Activated CD4-positive, alpha-beta T cell treated with anti-CD3 and anti-CD28 coated beads for 24 hours (primary cell): ENCODE measurements at regions not wholly inside any gene's neighbourhood (a gene's known extent, or its start where the extent isn't known, plus 50 kb on each side); places are given as distances from the start of the nearest gene placed in this dataset.
"Not testable (repeated sequence)": the region's sequence is repeated elsewhere in the genome, so short reads cannot be mapped to it uniquely, and the experiment has no call there.

ENCODE experiments used
- DNase-seq, 2 donors: peaks; one replicate each; pipeline ENCODE4 v3.0.0-alpha.2; 2020; ENCODE audit warnings: low read depth in 2 of 2

DNA sequence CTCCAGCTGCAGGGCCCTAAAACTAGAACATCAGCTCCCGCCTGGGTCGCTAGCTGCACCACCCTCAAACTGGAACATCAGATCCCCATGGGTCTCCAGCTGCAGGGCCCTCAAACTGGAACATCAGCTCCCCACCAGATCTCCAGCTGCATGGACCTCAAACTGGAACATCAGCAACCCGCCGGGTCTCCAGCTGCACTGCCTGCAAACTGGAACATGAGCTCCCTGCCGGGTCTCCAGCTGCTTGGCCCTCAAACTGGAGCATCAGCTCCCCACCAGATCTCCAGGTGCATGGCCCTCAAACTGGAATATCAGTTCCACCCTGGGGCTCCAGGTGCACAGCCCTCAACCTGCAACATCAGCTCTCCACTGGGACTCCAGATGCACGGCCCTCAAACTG, 82.7 kb downstream of the TFRC start:
- not testable (repeated sequence) for DNase-seq

- not testable (repeated sequence) for DNase-seq
Measured at GRCh38 chr3:195996314-195996713, 85.6 kb downstream of the TFRC start.

GRCh38 chr3:195994343-195994742, 86.0 kb upstream of the TNK2 start:
- DNase-seq = peak; percentile 27 to 42

DNA sequence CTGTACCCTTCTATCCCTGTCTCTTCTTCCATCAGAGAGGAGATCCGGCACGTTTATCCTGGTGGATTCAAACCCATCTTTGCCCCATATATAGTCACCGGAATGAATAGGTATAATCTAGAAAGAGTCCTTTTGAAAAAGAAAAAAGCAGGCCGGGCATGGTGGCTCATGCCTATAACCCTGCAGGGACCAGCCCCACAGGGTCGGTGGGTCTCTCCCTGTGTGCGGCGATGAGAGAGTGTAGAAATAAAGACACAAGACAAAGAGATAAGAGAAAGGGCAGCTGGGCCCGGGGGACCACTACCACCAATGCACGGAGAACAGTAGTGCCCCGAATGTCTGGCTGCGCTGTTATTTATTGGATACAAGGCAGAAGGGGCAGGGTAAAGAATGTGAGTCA, 85.3 kb upstream of the TNK2 start:
- DNase-seq = not testable (repeated sequence)

- DNase-seq = not testable (repeated sequence)
Measured at GRCh38 chr3:195992956-195993595, 84.7 kb upstream of the TNK2 start.

DNA sequence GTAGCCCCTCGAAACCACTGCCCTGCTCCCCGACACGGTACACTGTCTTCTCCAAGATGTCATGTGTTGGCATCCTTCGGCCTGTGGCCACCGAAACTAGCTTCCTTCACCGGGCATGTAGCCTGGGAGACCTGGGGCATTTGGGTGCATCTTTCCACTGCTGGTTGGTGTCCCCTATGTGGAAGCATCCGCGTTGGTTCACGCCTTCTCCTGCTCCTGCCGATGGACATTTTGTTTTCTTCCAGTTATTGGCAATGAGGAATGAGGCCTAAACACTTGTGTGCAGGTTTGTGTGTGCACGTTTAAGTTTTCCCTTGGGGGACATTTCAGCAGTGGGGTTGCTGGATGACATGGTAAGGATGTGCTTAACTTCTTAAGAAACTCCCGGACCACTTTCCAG, 83.6 kb upstream of the TNK2 start:
- DNase-seq = not testable (repeated sequence)

DNA sequence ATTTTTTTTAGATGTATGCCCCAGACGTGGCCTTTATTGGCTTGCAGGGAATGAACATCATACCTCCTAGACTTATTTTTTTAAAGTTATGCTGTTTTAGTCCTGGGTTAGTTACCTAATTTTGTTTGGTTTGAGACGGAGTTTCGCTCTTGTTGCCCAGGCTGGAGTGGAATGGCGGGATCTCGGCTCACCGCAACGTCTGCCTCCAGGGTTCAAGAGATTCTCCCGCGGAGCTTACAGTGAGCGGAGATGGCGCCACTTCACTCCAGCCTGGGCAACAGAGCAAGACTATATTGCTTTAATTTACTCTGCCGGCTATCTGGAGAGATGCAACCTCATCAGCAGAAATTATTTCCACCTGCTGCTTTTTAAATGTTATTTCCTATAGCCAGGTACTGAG, 82.9 kb upstream of the TNK2 start:
- not testable (repeated sequence) for DNase-seq

DNA sequence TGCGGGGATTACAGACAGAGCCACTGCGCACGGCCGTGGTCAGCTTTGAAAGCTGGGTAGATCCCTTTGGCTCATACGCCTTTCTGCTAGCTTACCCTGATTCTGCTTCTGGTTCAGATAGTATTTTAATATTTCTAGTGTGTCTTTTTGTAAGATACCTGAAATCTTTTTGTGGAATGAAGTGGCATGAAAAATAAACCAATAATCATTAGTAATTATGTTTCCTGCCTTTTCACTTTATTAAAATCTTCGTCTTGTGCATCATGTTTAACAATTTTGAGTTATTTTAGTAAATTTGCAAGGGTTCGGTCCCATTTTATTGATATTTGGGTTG, 82.5 kb upstream of the TNK2 start:
- not testable (repeated sequence) for DNase-seq

GRCh38 chr3:195989921-195990840, 81.8 kb upstream of the TNK2 start:
- peak; percentile 89 to 95 for DNase-seq

DNA sequence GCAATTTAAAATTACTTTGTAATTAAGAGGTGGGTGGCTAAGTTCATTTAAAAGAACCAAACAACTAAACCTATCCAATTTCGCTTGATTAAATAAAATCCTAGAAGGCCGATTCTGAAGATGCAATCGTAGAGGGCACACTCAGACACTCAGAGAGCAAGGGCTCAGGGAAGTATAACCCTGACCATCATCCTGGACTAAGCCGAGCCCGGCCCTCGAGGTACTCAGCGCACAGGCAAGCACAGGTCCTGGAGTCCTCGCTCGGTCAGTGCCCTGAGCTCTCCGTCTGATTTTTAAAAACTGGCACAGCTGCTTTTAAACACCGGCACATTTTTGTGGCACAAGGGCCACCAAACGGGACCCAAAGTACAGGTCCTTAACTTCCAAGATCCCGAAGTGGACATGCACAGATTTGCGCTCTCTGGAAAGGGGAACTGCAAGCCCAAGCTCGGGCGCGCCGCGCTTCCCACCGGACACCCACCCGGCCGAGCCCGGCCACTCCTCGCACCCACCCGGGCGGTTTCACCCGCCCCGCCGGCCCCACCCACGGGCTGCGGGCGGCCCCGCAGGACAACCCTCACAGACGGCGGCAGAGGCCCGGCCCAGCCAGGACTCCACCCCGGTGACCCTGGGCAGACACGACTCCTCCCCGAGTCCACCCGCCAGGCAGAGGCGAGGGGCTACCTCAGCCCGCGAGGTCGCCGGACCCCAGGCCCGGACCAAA, 81.0 kb upstream of the TNK2 start:
- DNase-seq = peak in 1 of 2 donors; percentile 3

GRCh38 chr3:195988764-195989163, 80.4 kb upstream of the TNK2 start:
- not testable (repeated sequence) for DNase-seq

DNA sequence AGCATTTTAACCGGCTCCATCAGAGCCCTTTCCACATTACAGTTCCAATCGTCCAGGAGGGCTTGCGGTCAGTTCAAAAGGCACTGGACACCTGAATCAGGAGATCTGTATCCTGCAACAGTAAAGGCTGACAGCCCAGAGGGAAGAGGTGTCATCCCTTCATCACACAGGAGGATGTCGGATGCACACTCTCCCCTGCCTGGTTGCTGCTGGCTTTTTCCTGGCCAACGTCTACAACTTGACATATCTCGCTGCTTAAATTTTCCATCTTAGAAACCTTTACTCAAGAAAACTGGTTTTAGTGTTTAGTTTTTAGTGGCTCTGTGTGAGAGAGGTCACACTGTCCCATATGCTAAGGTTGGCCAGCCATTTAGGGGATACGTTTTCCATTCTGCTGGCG, 78.7 kb upstream of the TNK2 start:
- DNase-seq = not testable (repeated sequence)

GRCh38 chr3:195986576-195986975, 78.2 kb upstream of the TNK2 start:
- not testable (repeated sequence) for DNase-seq

DNA sequence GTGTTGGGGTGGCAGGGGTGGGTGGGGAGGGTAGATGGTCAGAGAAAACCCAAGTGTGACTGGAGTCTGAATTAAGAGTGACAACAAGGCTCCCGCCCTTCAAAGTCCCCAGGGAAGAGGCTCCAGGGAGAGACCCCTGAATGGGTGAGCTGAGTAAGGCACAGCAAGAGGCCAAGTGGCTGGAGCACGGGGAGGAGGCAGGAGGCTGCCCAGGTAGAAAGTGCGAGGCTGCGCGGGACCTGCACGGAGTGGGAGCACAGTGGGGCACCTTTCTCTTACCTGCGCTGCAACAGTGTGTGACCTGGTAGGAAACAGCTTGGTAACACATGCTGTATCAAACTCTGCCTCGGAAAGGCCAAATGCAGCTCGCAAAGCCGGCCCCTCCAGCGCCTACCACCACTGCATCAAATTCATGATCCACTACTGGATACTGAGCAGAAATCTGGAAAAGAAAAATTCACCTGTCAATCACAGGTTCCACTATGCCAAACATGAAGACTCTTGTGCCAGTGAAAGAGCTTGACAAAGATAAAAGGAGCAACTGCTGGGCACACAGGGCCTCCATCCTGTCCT, 77.1 kb upstream of the TNK2 start:
- DNase-seq = not testable (repeated sequence)

GRCh38 chr3:195984392-195985030, 76.2 kb upstream of the TNK2 start:
- DNase-seq = not testable (repeated sequence)

DNA sequence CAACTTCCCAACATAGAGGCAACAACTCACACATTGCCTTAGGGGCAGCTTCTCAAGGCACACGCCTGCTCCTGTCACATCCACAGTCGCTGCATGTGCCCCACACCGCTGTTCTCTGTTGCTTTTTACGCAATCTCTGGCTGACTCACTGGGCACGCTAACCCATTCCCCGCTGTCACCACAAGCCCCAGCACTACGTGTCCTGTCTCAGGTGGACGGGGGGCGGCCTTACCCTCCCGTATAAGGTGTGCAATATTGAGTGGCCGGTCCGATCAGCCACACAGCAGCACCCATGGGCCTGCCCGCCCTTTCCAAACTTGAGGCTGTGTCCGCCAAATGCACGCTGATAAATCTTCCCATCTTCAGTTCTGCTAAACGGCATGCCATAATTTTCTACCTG, 75.5 kb upstream of the TNK2 start:
- DNase-seq = not testable (repeated sequence)

GRCh38 chr3:195982754-195983153, 74.4 kb upstream of the TNK2 start:
- not testable (repeated sequence) for DNase-seq

DNA sequence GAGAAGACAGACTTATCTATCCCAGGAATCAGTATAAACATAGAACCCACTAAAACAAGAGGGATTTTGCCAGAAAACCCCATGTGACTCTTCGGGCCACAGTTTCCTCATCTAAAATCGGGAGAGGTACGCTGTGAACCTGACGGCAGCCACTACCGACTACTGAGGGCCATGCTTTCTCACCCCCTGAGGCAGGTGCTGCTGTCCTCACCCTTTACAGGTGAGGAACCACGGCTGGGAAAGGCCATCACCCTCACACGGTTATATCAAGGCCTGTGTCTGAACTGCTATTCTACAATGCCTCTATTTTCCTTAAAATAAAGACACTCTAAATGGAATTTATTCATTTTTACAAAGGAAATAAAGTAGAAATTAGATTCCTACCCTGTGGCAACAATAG, 73.4 kb upstream of the TNK2 start:
- not testable (repeated sequence) for DNase-seq

DNA sequence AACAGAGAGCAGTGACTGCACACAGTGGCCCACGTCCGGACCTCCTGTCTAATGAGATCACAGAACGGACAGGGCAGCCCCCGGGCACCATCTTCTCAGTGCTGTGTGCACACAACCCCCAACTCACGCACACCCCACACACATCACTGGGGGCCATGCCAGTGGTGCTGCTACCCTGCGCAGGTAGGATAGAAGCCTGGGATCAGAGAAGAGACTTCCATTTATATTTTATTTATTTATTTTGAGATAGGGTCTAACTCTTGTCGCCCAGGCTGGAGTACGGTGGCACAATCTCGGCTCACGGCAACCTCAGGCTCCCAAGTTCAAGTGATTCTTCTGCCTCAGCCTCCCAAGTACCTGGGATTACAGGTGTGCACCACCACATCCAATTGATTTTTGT, 71.5 kb upstream of the TNK2 start:
- not testable (repeated sequence) for DNase-seq

DNA sequence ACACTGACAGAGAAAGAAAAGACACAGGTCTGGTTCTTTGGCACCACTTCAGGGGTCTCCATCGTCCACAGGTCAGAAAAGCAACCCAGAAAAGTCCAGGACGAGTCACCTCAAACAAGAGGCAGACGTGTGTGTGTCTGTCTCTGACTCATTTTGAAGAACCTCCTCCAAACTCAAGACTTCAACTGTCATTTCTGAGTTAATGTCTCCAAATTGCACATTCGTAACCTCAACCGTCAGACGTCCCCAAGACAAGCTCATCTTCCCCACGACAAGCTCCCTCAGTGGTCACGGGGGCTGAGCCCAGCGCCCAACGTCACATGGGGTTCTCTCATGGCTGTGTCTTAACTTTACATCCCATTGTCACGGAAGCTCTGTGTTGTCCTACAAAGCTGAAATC, 70.2 kb upstream of the TNK2 start:
- DNase-seq = not testable (repeated sequence)

DNA sequence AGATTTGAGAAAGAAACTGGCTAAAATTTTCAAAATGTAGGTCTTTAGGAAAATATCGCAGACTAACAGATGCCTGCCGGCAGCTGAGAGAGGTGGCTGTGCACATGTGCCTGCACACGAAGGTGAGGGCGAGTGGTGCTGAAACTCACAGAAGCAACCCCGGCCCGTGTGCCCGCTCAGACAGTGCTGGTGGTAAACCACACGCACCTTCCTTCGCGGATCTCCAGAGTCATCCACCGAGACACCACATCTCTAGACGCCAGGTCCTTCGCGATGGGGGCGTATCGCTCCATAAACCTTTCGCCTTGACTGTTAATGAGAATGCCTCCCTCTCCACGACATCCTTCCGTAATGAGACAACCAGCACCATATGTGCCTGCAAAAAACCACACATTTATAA, 68.5 kb upstream of the TNK2 start:
- DNase-seq = not testable (repeated sequence)
